GM23248 (cell line): ENCODE measurements at regions not wholly inside any gene's neighbourhood (a gene's known extent, or its start where the extent isn't known, plus 50 kb on each side); places are given as distances from the start of the nearest gene placed in this dataset.

Experiments
- EZH2 ChIP-seq: fragments of 200-600 bp; sonication (generic); IDR thresholded peaks from 2 replicates; pipeline ENCODE4 v1.6.1; 2018; ENCODE audit warnings: antibody characterized with exemption, mild to moderate bottlenecking; ENCODE audit not compliant: insufficient read depth, poor library complexity, severe bottlenecking
- EZH2phosphoT487 ChIP-seq: fragments of 200-600 bp; sonication (generic); IDR thresholded peaks from 2 replicates; pipeline ENCODE4 v1.6.1; 2018; ENCODE audit warnings: antibody characterized with exemption, moderate library complexity, mild to moderate bottlenecking, low read depth; ENCODE audit not compliant: insufficient read depth

- TF ChIP-seq EZH2 (no peak), EZH2phosphoT487 (no peak)
Observed at GRCh38 chr2:239777219-239777618, 247.9 kb downstream of the NDUFA10 start.
